ENCODE measurements at regions not wholly inside any gene's neighbourhood (a gene's known extent, or its start where the extent isn't known, plus 50 kb on each side); places are given as distances from the start of the nearest gene placed in this dataset.

DNA sequence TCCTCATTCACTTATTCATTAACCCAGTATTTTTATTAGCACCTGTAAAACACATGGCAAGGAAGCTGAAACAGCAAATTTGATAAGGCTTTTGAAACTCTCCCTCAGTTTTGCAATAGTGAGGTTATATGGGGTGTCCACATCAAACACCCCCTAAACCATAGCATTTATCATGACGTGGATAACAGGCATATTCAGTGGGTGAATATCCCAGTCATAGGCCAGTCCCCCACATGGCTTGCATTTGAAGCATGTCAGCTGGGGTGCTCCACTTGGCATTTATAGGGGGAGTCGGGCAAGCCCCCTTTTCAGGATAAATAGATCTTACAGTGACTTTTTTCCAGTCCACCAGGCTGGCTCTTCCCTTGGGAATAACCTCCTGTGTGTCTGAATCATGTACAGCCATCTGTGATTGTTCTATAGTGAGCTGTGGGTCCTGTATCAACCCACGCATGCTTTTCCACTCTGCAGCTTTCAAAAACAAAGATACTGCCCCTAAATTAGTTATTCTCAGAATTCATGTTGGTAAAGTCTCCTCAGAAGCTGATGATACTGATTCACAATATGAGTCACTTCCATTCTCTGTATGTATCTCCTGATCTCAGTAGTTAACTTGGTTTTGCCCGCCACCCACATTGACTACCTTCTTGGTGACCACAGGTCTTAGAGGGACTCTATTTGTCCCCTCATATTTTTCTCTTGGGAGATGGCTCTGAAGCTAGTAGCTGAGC is 84.4 kb upstream of the SPIN1 start:
- no peak for TF ChIP-seq EP300 (IDR thresholded peaks at IDR 0.05)
- TF ChIP-seq POLR2AphosphoS5 (IDR thresholded peaks at IDR 0.05) = no peak
- TF ChIP-seq POLR2A (IDR thresholded peaks at IDR 0.05; ENCODE audit: low read depth) = no peak
- TF ChIP-seq, protein P1, sequence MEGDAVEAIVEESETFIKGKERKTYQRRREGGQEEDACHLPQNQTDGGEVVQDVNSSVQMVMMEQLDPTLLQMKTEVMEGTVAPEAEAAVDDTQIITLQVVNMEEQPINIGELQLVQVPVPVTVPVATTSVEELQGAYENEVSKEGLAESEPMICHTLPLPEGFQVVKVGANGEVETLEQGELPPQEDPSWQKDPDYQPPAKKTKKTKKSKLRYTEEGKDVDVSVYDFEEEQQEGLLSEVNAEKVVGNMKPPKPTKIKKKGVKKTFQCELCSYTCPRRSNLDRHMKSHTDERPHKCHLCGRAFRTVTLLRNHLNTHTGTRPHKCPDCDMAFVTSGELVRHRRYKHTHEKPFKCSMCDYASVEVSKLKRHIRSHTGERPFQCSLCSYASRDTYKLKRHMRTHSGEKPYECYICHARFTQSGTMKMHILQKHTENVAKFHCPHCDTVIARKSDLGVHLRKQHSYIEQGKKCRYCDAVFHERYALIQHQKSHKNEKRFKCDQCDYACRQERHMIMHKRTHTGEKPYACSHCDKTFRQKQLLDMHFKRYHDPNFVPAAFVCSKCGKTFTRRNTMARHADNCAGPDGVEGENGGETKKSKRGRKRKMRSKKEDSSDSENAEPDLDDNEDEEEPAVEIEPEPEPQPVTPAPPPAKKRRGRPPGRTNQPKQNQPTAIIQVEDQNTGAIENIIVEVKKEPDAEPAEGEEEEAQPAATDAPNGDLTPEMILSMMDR (IDR thresholded peaks at IDR 0.05) = no peak
- Histone ChIP-seq H3K27me3 (no peaks in the 10 kb centered on the region), H3K4me3 (no peak overlapping the region), H3K36me3 (no peaks in the 10 kb centered on the region), H3K9me3 (no peaks in the 10 kb centered on the region), H3K27ac (replicated peaks in 1 of 4) (no peak overlapping the region), H3K4me1 (no peaks in the 10 kb centered on the region)
- DNase-seq (ENCODE audit: extremely low spot score) = no peak
- 84% methylated on average over 4 of the region's 4 CpGs for WGBS
- intact Hi-C loops (cut with DNase I) = no loop called here

DNA sequence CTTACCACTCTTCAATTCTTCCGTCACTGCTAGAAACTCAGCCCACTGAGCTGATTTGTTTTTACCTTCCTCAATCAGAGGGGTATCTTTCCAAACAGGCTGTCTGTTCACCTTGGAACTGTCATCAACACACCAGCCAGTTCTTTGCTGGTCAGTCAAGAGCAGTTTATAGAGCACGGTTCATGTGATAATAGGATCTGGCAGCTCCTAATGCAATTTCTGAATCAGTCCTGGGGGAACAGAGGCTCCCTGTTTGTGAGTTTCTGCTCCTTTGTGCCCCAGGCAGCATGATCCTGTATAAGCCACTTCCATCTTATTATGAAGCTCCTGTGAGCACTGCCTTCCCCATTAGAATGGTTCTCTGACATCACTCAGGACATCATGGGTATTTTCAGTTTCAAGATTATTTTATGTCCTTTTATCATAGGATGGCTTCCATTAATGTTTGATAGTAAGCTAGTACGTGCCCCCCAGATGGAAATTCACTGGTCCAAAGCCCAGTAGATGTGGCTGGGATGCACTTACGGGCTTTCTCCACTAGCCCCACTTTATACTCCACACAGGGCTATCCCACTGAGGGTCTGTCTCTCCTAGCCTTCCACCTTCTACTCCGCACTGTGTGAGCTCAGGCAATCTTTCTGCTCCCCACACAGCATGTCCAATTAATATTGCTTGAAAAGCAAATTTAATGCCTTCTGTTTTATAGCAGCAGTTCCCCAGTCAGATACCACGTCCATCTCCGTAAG is 85.5 kb upstream of the SPIN1 start:
- no peaks in the 10 kb centered on the region for H3K27me3 ChIP-seq
- H3K36me3 ChIP-seq = no peaks in the 10 kb centered on the region
- H3K4me3 ChIP-seq = no peak overlapping the region
- intact Hi-C loops (cut with DNase I) = no loop called here
- H3K27ac ChIP-seq (replicated peaks in 1 of 4) = no peak overlapping the region
- TF ChIP-seq POLR2AphosphoS5 (IDR thresholded peaks at IDR 0.05) = no peak
- no peak for TF ChIP-seq POLR2A (IDR thresholded peaks at IDR 0.05; ENCODE audit: low read depth)
- no peak for TF ChIP-seq EP300 (IDR thresholded peaks at IDR 0.05)
- TF ChIP-seq, protein P1 (IDR thresholded peaks at IDR 0.05) = no peak
- DNase-seq (ENCODE audit: extremely low spot score) = no peak
- no peaks in the 10 kb centered on the region for H3K9me3 ChIP-seq
- WGBS = 84% methylated on average over 7 of the region's 7 CpGs
- no peaks in the 10 kb centered on the region for H3K4me1 ChIP-seq

DNA sequence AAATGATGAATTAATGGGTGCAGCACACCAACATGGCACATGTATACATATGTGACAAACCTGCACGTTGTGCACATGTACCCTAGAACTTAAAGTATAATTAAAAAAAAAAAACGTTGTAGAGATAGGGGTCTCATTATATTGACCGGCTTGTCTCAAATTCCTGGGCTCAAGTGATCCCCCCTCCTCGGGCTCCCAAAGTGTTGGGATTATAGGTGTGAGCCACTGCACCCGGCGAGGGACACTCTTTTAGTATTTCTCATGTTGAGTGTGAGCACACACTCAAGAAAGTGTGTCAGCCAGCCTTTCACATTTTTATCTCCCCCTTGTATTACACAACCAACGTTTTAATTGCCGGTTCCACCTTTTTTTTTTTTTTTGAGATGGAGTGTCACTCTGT is 87.7 kb upstream of the SPIN1 start:
- H3K27me3 ChIP-seq = no peaks in the 10 kb centered on the region
- no peak for DNase-seq (ENCODE audit: extremely low spot score)
- no peaks in the 10 kb centered on the region for H3K4me1 ChIP-seq
- no peak overlapping the region for H3K4me3 ChIP-seq
- no peaks in the 10 kb centered on the region for H3K9me3 ChIP-seq
- no peaks in the 10 kb centered on the region for H3K36me3 ChIP-seq
- TF ChIP-seq EP300 (IDR thresholded peaks at IDR 0.05) (no peak), POLR2A (IDR thresholded peaks at IDR 0.05; ENCODE audit: low read depth) (no peak)
- intact Hi-C loops (cut with DNase I) = no loop called here
- no peak overlapping the region for H3K27ac ChIP-seq (replicated peaks in 1 of 4)
- 89% methylated on average over 8 of the region's 8 CpGs for WGBS

DNA sequence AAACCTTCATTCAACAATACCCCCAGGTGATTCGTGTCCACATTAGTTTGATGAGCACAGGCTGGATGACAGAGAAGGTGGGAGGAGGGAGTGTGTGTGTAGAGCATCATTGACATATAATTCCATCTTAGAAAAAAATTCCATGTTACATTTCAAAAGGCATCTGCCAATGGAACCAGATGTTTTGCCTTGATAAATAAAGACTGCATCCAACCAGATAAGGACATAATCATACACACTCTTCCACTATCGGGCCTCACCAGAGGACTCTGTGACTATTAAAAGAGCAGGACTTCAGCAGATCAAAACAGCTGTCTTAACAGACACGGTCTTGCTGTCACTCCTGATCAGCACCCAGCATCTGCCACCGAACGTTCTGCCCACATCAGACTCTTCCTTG is 96.4 kb upstream of the SPIN1 start:
- Histone ChIP-seq H3K4me3 (no peak overlapping the region), H3K36me3 (no peaks in the 10 kb centered on the region), H3K27ac (replicated peaks in 1 of 4) (no peak overlapping the region), H3K9me3 (no peaks in the 10 kb centered on the region), H3K27me3 (no peaks in the 10 kb centered on the region), H3K4me1 (no peaks in the 10 kb centered on the region)
- no peak for DNase-seq (ENCODE audit: extremely low spot score)
- intact Hi-C loops (cut with DNase I) = no loop called here
- 52% methylated on average over 5 of the region's 5 CpGs for WGBS
- TF ChIP-seq EP300 (IDR thresholded peaks at IDR 0.05) (no peak), POLR2A (IDR thresholded peaks at IDR 0.05; ENCODE audit: low read depth) (no peak), POLR2AphosphoS5 (IDR thresholded peaks at IDR 0.05) (no peak)
- TF ChIP-seq, protein P1 (IDR thresholded peaks at IDR 0.05) = no peak

DNA sequence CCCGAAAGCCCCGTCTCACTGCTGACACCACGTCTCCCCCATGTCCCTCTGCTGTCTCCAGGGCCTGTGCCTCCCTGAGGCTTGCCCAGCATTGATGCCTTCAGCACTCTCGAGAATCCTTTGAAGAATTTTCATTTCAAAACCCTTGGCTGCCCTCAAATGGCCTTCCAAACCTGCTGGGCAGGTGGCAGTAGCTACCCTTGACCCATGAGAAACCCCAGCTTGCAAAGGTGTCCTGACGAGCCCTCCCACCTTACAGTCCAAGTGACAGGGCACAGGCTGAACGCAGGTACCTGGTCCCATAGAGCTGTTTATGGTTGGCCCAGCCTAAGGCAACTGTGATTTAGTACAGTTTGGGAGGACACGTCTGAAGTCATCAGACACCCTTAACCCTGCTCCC is 97.2 kb upstream of the SPIN1 start:
- no peaks in the 10 kb centered on the region for H3K9me3 ChIP-seq
- intact Hi-C loops (cut with DNase I) = no loop called here
- 88% methylated on average over 7 of the region's 7 CpGs for WGBS
- H3K36me3 ChIP-seq = no peaks in the 10 kb centered on the region
- H3K4me3 ChIP-seq = no peak overlapping the region
- H3K27me3 ChIP-seq = no peaks in the 10 kb centered on the region
- no peak overlapping the region for H3K27ac ChIP-seq (replicated peaks in 1 of 4)
- TF ChIP-seq EP300 (IDR thresholded peaks at IDR 0.05) (no peak), POLR2AphosphoS5 (IDR thresholded peaks at IDR 0.05) (no peak), POLR2A (IDR thresholded peaks at IDR 0.05; ENCODE audit: low read depth) (no peak)
- TF ChIP-seq, protein P1 (IDR thresholded peaks at IDR 0.05) = no peak
- DNase-seq (ENCODE audit: extremely low spot score) = no peak
- no peaks in the 10 kb centered on the region for H3K4me1 ChIP-seq
